ENCODE measurements at regions not wholly inside any gene's neighbourhood (a gene's known extent, or its start where the extent isn't known, plus 50 kb on each side); places are given as distances from the start of the nearest gene placed in this dataset.

DNA sequence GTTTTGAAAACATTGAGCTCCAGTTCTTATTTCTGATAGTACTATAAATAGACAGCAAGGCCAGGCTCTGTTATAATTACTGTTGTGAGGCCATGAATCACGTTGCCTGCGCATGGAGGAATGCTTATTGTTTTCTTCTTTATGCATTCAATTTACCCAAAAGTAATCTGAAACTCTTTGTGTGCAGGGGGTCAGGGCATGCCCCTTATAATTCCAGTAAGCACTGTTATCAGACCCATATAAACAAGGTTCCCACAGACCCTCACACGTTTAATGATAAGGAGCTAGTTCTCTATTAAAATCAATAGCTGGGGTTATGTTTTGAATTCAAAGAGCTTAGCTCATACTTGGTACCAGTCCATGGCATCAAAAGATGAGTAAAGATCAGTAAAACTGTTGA is 174.8 kb upstream of the ARG1 start:
- dilution Hi-C loops (cut with HindIII; ENCODE audit: low sequenced_read_pairs, unreplicated experiment) (no loop called here), in situ Hi-C loops (cut with MboI; ENCODE audit: low sequenced_read_pairs) (no loop called here), intact Hi-C loops (cut with micrococcal nuclease) (no loop called here)
- Histone ChIP-seq H2BK120ac (ENCODE audit: low read depth, low read length) (no peak overlapping the region), H3K23ac (ENCODE audit: low read depth, low read length) (no peak overlapping the region), H3K27me3 (ENCODE audit: control insufficient read depth, insufficient read depth, low read length) (no peaks in the 10 kb centered on the region; the same call in 1 of the 2 replicates), H2AK5ac (ENCODE audit: low read depth, low read length) (no peak overlapping the region), H3K36me3 (ENCODE audit: control insufficient read depth, insufficient read depth, low read length) (no peaks in the 10 kb centered on the region), H3K9ac (ENCODE audit: low read depth, low read length) (no peak overlapping the region), H4K20me1 (ENCODE audit: insufficient read depth, low read length) (no peaks in the 10 kb centered on the region), H3K4me3 (ENCODE audit: insufficient read depth, low read depth, low read length) (no peak overlapping the region), H2AK9ac (replicated peaks; ENCODE audit: low read depth, low read length, poor library complexity) (no peak overlapping the region), H2AFZ (replicated peaks; ENCODE audit: low read length, poor library complexity) (no peak overlapping the region), H4K91ac (ENCODE audit: insufficient read depth, low read depth, low read length) (no peak overlapping the region), H3K9me1 (ENCODE audit: insufficient read depth, low read length) (no peaks in the 10 kb centered on the region), H4K5ac (ENCODE audit: low read depth, low read length) (no peak overlapping the region), H3K79me1 (ENCODE audit: low read depth in 1 of 2, low read length in 2 of 2) (no peaks in the 10 kb centered on the region), H4K8ac (ENCODE audit: low read depth in 2 of 2, low read length in 2 of 2) (no peak overlapping the region), H2BK20ac (ENCODE audit: low read depth, low read length) (no peak overlapping the region), H2BK15ac (ENCODE audit: low read depth, low read length) (no peak overlapping the region), H3K4ac (ENCODE audit: low read depth, low read length) (no peak overlapping the region), H3K4me2 (ENCODE audit: low read depth, low read length) (no peak overlapping the region), H2BK5ac (ENCODE audit: low read depth, low read length, poor library complexity, severe bottlenecking) (no peak overlapping the region), H3K56ac (ENCODE audit: extremely low read depth, insufficient read depth, low read length) (no peak overlapping the region), H3K4me1 (ENCODE audit: control insufficient read depth, insufficient read depth, low read length) (no peaks in the 10 kb centered on the region), H3K27ac (ENCODE audit: insufficient read depth, low read length) (no peak overlapping the region), H3K18ac (ENCODE audit: low read depth, low read length) (no peak overlapping the region), H3K14ac (replicated peaks; ENCODE audit: low read depth, low read length) (no peak overlapping the region), H3K9me3 (ENCODE audit: control insufficient read depth, insufficient read depth, low read length) (no peaks in the 10 kb centered on the region)
- TF ChIP-seq CEBPB (IDR thresholded peaks at IDR 0.05; ENCODE audit: low read depth, low read length) (no peak), RFX5 (IDR thresholded peaks at IDR 0.05; ENCODE audit: low read depth, low read length) (no peak), MAZ (IDR thresholded peaks at IDR 0.05; ENCODE audit: borderline replicate concordance, low read depth, low read length) (no peak), POLR2A (IDR thresholded peaks at IDR 0.05; ENCODE audit: low read depth, low read length) (no peak), RAD21 (IDR thresholded peaks at IDR 0.05; ENCODE audit: low read length) (no peak), BHLHE40 (IDR thresholded peaks at IDR 0.05; ENCODE audit: low read depth, low read length) (no peak), SMC3 (IDR thresholded peaks at IDR 0.05; ENCODE audit: low read depth, low read length) (no peak)
- TF ChIP-seq, protein P1, sequence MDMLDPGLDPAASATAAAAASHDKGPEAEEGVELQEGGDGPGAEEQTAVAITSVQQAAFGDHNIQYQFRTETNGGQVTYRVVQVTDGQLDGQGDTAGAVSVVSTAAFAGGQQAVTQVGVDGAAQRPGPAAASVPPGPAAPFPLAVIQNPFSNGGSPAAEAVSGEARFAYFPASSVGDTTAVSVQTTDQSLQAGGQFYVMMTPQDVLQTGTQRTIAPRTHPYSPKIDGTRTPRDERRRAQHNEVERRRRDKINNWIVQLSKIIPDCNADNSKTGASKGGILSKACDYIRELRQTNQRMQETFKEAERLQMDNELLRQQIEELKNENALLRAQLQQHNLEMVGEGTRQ (IDR thresholded peaks at IDR 0.05; ENCODE audit: low read depth, low read length) = no peak
- TF ChIP-seq, protein P2, sequence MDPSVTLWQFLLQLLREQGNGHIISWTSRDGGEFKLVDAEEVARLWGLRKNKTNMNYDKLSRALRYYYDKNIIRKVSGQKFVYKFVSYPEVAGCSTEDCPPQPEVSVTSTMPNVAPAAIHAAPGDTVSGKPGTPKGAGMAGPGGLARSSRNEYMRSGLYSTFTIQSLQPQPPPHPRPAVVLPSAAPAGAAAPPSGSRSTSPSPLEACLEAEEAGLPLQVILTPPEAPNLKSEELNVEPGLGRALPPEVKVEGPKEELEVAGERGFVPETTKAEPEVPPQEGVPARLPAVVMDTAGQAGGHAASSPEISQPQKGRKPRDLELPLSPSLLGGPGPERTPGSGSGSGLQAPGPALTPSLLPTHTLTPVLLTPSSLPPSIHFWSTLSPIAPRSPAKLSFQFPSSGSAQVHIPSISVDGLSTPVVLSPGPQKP (IDR thresholded peaks at IDR 0.05; ENCODE audit: borderline replicate concordance, low read depth, low read length) = no peak
- DNase-seq (no peak), ATAC-seq (ENCODE audit: low read depth) (no peak)
- CTCF ChIA-PET = no interaction called here
- POLR2A ChIA-PET (ENCODE audit: unreplicated experiment) = no interaction called here
- WGBS, 2 experiments (ENCODE audit: extremely low coverage in 2 of 2, insufficient read length in 1 of 2) = no CpG with 5 or more reads among the region's 3 CpGs
- BruUV-seq (replicated peaks) = no TSS peak
